ENCODE measurements at regions not wholly inside any gene's neighbourhood (a gene's known extent, or its start where the extent isn't known, plus 50 kb on each side); places are given as distances from the start of the nearest gene placed in this dataset.

GRCh38 chr22:49599039-49599438, 228.6 kb downstream of the BRD1 start:
- TF ChIP-seq CTCF (IDR thresholded peaks at IDR 0.05), result no peak
- TF ChIP-seq POLR2A (IDR thresholded peaks at IDR 0.05), result no peak

All from adrenal gland (tissue), 5 donors.